ENCODE measurements at regions not wholly inside any gene's neighbourhood (a gene's known extent, or its start where the extent isn't known, plus 50 kb on each side); places are given as distances from the start of the nearest gene placed in this dataset.

DNA sequence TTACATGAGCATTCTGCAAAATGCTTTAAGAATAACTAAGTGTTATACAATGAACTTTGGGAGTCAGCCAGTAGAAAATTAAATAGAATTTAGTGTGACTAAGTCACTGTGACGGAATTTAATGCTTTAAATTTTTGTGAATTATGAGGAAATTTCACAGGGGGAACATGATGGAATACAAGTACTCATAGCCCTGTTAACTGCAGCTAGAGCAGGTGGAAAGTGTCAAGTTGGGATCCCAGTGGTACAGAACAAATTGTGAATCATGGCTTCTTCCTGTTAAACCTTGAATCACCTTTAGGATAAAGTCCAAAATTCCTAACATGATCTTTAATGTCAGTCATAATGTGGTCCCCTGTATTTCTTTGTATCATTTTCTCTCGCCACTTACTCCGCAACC is 212.2 kb upstream of the CENPE start (continued):
- TF ChIP-seq ZFP36L2 (CRISPR knock-in tag; IDR thresholded peaks at IDR 0.05) (no peak), CCAR2 (optimal IDR thresholded peaks at IDR 0.05; ENCODE audit: low read depth, low read length) (no peak), ZNF720 (CRISPR knock-in tag; IDR thresholded peaks at IDR 0.05) (no peak)
- TF ChIP-seq, protein P1, sequence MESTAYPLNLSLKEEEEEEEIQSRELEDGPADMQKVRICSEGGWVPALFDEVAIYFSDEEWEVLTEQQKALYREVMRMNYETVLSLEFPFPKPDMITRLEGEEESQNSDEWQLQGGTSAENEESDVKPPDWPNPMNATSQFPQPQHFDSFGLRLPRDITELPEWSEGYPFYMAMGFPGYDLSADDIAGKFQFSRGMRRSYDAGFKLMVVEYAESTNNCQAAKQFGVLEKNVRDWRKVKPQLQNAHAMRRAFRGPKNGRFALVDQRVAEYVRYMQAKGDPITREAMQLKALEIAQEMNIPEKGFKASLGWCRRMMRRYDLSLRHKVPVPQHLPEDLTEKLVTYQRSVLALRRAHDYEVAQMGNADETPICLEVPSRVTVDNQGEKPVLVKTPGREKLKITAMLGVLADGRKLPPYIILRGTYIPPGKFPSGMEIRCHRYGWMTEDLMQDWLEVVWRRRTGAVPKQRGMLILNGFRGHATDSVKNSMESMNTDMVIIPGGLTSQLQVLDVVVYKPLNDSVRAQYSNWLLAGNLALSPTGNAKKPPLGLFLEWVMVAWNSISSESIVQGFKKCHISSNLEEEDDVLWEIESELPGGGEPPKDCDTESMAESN (CRISPR knock-in tag; conservative IDR thresholded peaks at IDR 0.05), result no peak

DNA sequence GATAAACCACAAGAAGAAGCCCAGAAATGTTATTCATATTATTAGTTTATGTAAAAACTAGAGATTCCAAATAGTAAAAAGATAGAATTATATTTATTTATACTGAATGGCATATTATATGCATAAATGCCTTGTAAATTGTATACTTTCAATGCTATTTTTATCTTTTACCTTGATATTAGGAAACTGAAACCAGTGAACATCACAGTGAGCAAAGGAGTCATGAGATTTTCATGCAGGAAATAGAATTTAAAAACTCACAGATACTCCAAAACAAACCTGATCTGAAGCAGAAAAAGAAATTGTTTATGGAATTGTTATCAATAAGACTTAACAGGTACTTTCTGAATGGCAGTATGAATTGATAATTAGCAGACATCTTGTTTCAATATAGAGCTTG is 207.3 kb upstream of the CENPE start:
- Histone ChIP-seq H3K27me3 (ENCODE audit: control insufficient read depth in 1 of 2, insufficient read depth in 2 of 2, low read length in 2 of 2) (no peaks in the 10 kb centered on the region), H3K27ac (ENCODE audit: extremely low read length, insufficient read depth, low read length) (no peak overlapping the region), H2AFZ (ENCODE audit: low read length) (no peak overlapping the region), H3K9ac (ENCODE audit: insufficient read depth, low read depth, low read length) (no peak overlapping the region), H3K4me2 (ENCODE audit: low read depth, low read length) (no peak overlapping the region), H3K4me1 (ENCODE audit: insufficient read depth, low read length) (no peaks in the 10 kb centered on the region), H3K36me3 (replicated peaks in 1 of 2; ENCODE audit: control insufficient read depth in 1 of 2, insufficient read depth in 2 of 2, low read length in 2 of 2) (no peaks in the 10 kb centered on the region), H3K79me2 (ENCODE audit: insufficient read depth, low read length) (no peaks in the 10 kb centered on the region), H3K4me3 (replicated peaks in 1 of 3; ENCODE audit: insufficient read depth in 1 of 3, low read depth in 2 of 3, low read length in 3 of 3) (no peak overlapping the region), H3K9me3 (ENCODE audit: low read length) (no peaks in the 10 kb centered on the region), H4K20me1 (ENCODE audit: insufficient read depth, low read length) (no peaks in the 10 kb centered on the region)
- no TSS peak for BruUV-seq (replicated peaks)
- DNase-seq (ENCODE audit: low spot score), result no peak
- ChIA-PET POLR2A (no interaction called here), CTCF (ENCODE audit: low intra/inter-chr PET ratio, low total read pairs) (no interaction called here)
- no peak for ATAC-seq
- in situ Hi-C loops (cut with HindIII; ENCODE audit: extremely low pct_ligation_motif_present, low pct_unique_long_range_greater_than_20kb) (no loop called here), intact Hi-C loops (cut with micrococcal nuclease; ENCODE audit: unreplicated experiment) (no loop called here)
- TF ChIP-seq, protein P2, sequence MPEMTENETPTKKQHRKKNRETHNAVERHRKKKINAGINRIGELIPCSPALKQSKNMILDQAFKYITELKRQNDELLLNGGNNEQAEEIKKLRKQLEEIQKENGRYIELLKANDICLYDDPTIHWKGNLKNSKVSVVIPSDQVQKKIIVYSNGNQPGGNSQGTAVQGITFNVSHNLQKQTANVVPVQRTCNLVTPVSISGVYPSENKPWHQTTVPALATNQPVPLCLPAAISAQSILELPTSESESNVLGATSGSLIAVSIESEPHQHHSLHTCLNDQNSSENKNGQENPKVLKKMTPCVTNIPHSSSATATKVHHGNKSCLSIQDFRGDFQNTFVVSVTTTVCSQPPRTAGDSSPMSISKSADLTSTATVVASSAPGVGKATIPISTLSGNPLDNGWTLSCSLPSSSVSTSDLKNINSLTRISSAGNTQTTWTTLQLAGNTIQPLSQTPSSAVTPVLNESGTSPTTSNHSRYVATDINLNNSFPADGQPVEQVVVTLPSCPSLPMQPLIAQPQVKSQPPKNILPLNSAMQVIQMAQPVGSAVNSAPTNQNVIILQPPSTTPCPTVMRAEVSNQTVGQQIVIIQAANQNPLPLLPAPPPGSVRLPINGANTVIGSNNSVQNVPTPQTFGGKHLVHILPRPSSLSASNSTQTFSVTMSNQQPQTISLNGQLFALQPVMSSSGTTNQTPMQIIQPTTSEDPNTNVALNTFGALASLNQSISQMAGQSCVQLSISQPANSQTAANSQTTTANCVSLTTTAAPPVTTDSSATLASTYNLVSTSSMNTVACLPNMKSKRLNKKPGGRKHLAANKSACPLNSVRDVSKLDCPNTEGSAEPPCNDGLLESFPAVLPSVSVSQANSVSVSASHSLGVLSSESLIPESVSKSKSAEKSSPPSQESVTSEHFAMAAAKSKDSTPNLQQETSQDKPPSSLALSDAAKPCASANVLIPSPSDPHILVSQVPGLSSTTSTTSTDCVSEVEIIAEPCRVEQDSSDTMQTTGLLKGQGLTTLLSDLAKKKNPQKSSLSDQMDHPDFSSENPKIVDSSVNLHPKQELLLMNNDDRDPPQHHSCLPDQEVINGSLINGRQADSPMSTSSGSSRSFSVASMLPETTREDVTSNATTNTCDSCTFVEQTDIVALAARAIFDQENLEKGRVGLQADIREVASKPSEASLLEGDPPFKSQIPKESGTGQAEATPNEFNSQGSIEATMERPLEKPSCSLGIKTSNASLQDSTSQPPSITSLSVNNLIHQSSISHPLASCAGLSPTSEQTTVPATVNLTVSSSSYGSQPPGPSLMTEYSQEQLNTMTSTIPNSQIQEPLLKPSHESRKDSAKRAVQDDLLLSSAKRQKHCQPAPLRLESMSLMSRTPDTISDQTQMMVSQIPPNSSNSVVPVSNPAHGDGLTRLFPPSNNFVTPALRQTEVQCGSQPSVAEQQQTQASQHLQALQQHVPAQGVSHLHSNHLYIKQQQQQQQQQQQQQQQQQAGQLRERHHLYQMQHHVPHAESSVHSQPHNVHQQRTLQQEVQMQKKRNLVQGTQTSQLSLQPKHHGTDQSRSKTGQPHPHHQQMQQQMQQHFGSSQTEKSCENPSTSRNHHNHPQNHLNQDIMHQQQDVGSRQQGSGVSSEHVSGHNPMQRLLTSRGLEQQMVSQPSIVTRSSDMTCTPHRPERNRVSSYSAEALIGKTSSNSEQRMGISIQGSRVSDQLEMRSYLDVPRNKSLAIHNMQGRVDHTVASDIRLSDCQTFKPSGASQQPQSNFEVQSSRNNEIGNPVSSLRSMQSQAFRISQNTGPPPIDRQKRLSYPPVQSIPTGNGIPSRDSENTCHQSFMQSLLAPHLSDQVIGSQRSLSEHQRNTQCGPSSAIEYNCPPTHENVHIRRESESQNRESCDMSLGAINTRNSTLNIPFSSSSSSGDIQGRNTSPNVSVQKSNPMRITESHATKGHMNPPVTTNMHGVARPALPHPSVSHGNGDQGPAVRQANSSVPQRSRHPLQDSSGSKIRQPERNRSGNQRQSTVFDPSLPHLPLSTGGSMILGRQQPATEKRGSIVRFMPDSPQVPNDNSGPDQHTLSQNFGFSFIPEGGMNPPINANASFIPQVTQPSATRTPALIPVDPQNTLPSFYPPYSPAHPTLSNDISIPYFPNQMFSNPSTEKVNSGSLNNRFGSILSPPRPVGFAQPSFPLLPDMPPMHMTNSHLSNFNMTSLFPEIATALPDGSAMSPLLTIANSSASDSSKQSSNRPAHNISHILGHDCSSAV (CRISPR knock-in tag; IDR thresholded peaks at IDR 0.05; ENCODE audit: borderline replicate concordance), result no peak
- TF ChIP-seq, protein P3, sequence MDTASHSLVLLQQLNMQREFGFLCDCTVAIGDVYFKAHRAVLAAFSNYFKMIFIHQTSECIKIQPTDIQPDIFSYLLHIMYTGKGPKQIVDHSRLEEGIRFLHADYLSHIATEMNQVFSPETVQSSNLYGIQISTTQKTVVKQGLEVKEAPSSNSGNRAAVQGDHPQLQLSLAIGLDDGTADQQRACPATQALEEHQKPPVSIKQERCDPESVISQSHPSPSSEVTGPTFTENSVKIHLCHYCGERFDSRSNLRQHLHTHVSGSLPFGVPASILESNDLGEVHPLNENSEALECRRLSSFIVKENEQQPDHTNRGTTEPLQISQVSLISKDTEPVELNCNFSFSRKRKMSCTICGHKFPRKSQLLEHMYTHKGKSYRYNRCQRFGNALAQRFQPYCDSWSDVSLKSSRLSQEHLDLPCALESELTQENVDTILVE (CRISPR knock-in tag; IDR thresholded peaks at IDR 0.05), result no peak
- TF ChIP-seq ZFP1 (CRISPR knock-in tag; IDR thresholded peaks at IDR 0.05) (no peak), MTA1 (CRISPR knock-in tag; IDR thresholded peaks at IDR 0.05; ENCODE audit: borderline replicate concordance) (no peak), ZNF383 (CRISPR knock-in tag; IDR thresholded peaks at IDR 0.05; ENCODE audit: borderline replicate concordance) (no peak), ZNF570 (CRISPR knock-in tag; IDR thresholded peaks at IDR 0.05; ENCODE audit: borderline replicate concordance) (no peak)
- TF ChIP-seq, protein P4, sequence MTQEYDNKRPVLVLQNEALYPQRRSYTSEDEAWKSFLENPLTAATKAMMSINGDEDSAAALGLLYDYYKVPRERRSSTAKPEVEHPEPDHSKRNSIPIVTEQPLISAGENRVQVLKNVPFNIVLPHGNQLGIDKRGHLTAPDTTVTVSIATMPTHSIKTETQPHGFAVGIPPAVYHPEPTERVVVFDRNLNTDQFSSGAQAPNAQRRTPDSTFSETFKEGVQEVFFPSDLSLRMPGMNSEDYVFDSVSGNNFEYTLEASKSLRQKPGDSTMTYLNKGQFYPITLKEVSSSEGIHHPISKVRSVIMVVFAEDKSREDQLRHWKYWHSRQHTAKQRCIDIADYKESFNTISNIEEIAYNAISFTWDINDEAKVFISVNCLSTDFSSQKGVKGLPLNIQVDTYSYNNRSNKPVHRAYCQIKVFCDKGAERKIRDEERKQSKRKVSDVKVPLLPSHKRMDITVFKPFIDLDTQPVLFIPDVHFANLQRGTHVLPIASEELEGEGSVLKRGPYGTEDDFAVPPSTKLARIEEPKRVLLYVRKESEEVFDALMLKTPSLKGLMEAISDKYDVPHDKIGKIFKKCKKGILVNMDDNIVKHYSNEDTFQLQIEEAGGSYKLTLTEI (CRISPR knock-in tag; conservative IDR thresholded peaks at IDR 0.05), result no peak
- no peak for FAIRE-seq

Measured in HepG2 (cell line).